NCI-H1092 (cell line): ENCODE measurements at regions not wholly inside any gene's neighbourhood (a gene's known extent, or its start where the extent isn't known, plus 50 kb on each side); places are given as distances from the start of the nearest gene placed in this dataset.

Source experiments
- DNase-seq: peaks from one replicate; lab custom pipeline; 2025; lab: John Stamatoyannopoulos, UW

GRCh38 chr2:152870239-152870638, 151.8 kb downstream of the ARL6IP6 start:
- DNase-seq = no peak

- no peak for DNase-seq
These were observed 149.0 kb downstream of the ARL6IP6 start for GRCh38 chr2:152867397-152867796.

- DNase-seq = no peak
These were observed 146.3 kb downstream of the ARL6IP6 start for GRCh38 chr2:152864601-152865149.

- DNase-seq = no peak
These were observed 145.4 kb downstream of the ARL6IP6 start for GRCh38 chr2:152863826-152864225.

- DNase-seq = no peak
These were observed 143.0 kb downstream of the ARL6IP6 start for GRCh38 chr2:152861349-152861942.

GRCh38 chr2:152858594-152859265, 140.3 kb downstream of the ARL6IP6 start:
- DNase-seq = no peak

- DNase-seq = no peak
These were observed 128.5 kb downstream of the ARL6IP6 start for GRCh38 chr2:152846697-152847470.

GRCh38 chr2:152835674-152836073, 117.3 kb downstream of the ARL6IP6 start:
- DNase-seq = no peak

GRCh38 chr2:152827944-152828343, 109.5 kb downstream of the ARL6IP6 start:
- no peak for DNase-seq

GRCh38 chr2:152826581-152827279, 108.3 kb downstream of the ARL6IP6 start:
- no peak for DNase-seq

- DNase-seq = no peak
These were observed 107.4 kb downstream of the ARL6IP6 start for GRCh38 chr2:152825834-152826233.

GRCh38 chr2:152823905-152824304, 105.5 kb downstream of the ARL6IP6 start:
- no peak for DNase-seq

- DNase-seq = no peak
These were observed 104.3 kb downstream of the ARL6IP6 start for GRCh38 chr2:152822676-152823075.

GRCh38 chr2:152820048-152820447, 101.6 kb downstream of the ARL6IP6 start:
- no peak for DNase-seq

GRCh38 chr2:152815634-152816257, 97.3 kb downstream of the ARL6IP6 start:
- DNase-seq = no peak

GRCh38 chr2:152814475-152815030, 96.1 kb downstream of the ARL6IP6 start:
- no peak for DNase-seq

GRCh38 chr2:152813351-152813750, 94.9 kb downstream of the ARL6IP6 start:
- DNase-seq = no peak
